SK-N-SH (cell line): ENCODE measurements at regions not wholly inside any gene's neighbourhood (a gene's known extent, or its start where the extent isn't known, plus 50 kb on each side); places are given as distances from the start of the nearest gene placed in this dataset.

Experiments
- CTCF ChIA-PET: fragments of 300-600, 350-600 bp; formaldehyde crosslinking; extraction: SDS; loops from one replicate; lab custom pipeline; 2021; lab: Yijun Ruan, JAX
- POLR2A ChIA-PET: fragments of 350-600 bp; sonication (Branson Sonifier 250); formaldehyde crosslinking; extraction: SDS; loops from one replicate; lab custom pipeline; 2020; ENCODE audit warnings: antibody characterized with exemption, inconsistent platforms; lab: Yijun Ruan, JAX
- DNase-seq: peaks from one replicate; pipeline ENCODE4 v3.0.0; 2012
- H2AFZ ChIP-seq: fragments of 200-600 bp; sonication (generic); 2 replicates; pipeline ENCODE4 v1.8.1; 2016; ENCODE audit warnings: antibody characterized with exemption, mild to moderate bottlenecking, low read depth
- H3F3A ChIP-seq: fragments of 200-600 bp; sonication (generic); replicated peaks from 2 replicates; pipeline ENCODE3; 2016; ENCODE audit warnings: antibody characterized with exemption, mild to moderate bottlenecking; ENCODE audit not compliant: insufficient read depth
- H3K27ac ChIP-seq, 2 experiments: fragments of 200-500 bp in 1 of 2; fragments of 200-600 bp in 1 of 2; sonication (Bioruptor generic) in 1 of 2; sonication (generic), shearing (Covaris generic) in 1 of 2; 2 replicates each; pipeline versions ENCODE4 v1.5.1 to v1.6.1; 2014 to 2016; ENCODE audit warnings: low read depth in 2 of 2, inconsistent platforms in 1 of 2, low read length in 1 of 2, mild to moderate bottlenecking in 1 of 2, mixed read lengths in 1 of 2
- H3K27me3 ChIP-seq: fragments of 200-600 bp; sonication (generic), shearing (Covaris generic); 2 replicates; pipeline ENCODE4 v1.6.1; 2016; ENCODE audit warnings: mixed run types; ENCODE audit not compliant: insufficient read depth
- H3K36me3 ChIP-seq, 2 experiments: fragments of 200-500 bp in 1 of 2; fragments of 200-600 bp in 1 of 2; sonication (Bioruptor generic) in 1 of 2; sonication (generic) in 1 of 2; replicated peaks in 1 of 2; 2 replicates each; pipeline versions ENCODE3 to v1.5.1; 2014 to 2016; ENCODE audit warnings: low read length in 1 of 2, mild to moderate bottlenecking in 1 of 2; ENCODE audit not compliant: insufficient read depth in 2 of 2, control insufficient read depth in 1 of 2
- H3K4me1 ChIP-seq, 2 experiments: fragments of 200-500 bp in 1 of 2; fragments of 200-600 bp in 1 of 2; sonication (Bioruptor generic) in 1 of 2; sonication (generic), shearing (Covaris generic) in 1 of 2; 2 replicates each; pipeline versions ENCODE4 v1.5.1 to v1.6.1; 2014 to 2016; ENCODE audit warnings: low read depth in 1 of 2, low read length in 1 of 2, mixed run types in 1 of 2; ENCODE audit not compliant: insufficient read depth in 2 of 2, control insufficient read depth in 1 of 2
- H3K4me2 ChIP-seq: fragments of 200-600 bp; sonication (generic), shearing (Covaris generic); 2 replicates; pipeline ENCODE4 v1.6.1; 2017; ENCODE audit warnings: mixed run types
- H3K4me3 ChIP-seq, 2 experiments: fragments of 200-500 bp in 1 of 2; fragments of 200-600 bp in 1 of 2; sonication (Bioruptor generic) in 1 of 2; sonication (generic), shearing (Covaris generic) in 1 of 2; 2 replicates each; pipeline versions ENCODE4 v1.5.1 to v1.8.1; 2014 to 2016; ENCODE audit warnings: low read depth in 2 of 2, inconsistent platforms in 1 of 2, low read length in 1 of 2, mild to moderate bottlenecking in 1 of 2, mixed read lengths in 1 of 2, moderate library complexity in 1 of 2
- H3K79me2 ChIP-seq: fragments of 200-600 bp; sonication (generic); 2 replicates; pipeline ENCODE4 v1.8.1; 2017; ENCODE audit warnings: mild to moderate bottlenecking; ENCODE audit not compliant: insufficient read depth
- H3K9ac ChIP-seq: fragments of 200-600 bp; sonication (generic); 2 replicates; pipeline ENCODE4 v1.6.1; 2017; ENCODE audit warnings: mixed run types
- H3K9me2 ChIP-seq: fragments of 200-600 bp; sonication (generic); 2 replicates; pipeline ENCODE4 v1.6.1; 2017; ENCODE audit warnings: mixed run types
- H3K9me3 ChIP-seq: fragments of 200-600 bp; sonication (generic); 2 replicates; pipeline ENCODE4 v1.6.1; 2017; ENCODE audit warnings: mixed run types, mild to moderate bottlenecking, moderate library complexity
- H4K20me1 ChIP-seq: fragments of 200-600 bp; sonication (generic); 2 replicates; pipeline ENCODE4 v1.6.1; 2017; ENCODE audit warnings: mild to moderate bottlenecking, mixed run types; ENCODE audit not compliant: insufficient read depth
- ELF1 ChIP-seq: IDR thresholded peaks from 2 replicates; pipeline ENCODE4 v1.4.0; 2012
- EP300 ChIP-seq, 2 experiments: IDR thresholded peaks; 2 replicates each; pipeline versions ENCODE4 v1.4.0 to v1.6.1; 2012; ENCODE audit warnings: borderline replicate concordance in 1 of 2, low read depth in 1 of 2, low read length in 1 of 2
- EZH2phosphoT487 ChIP-seq: fragments of 200-600 bp; sonication (generic); IDR thresholded peaks from 2 replicates; pipeline ENCODE4 v1.6.1; 2017; ENCODE audit warnings: low read depth, mixed run types, mild to moderate bottlenecking, antibody characterized with exemption, moderate library complexity, borderline replicate concordance
- FOSL2 ChIP-seq: IDR thresholded peaks from 2 replicates; pipeline ENCODE4 v1.4.0; 2012; ENCODE audit warnings: low read depth, mild to moderate bottlenecking, moderate library complexity, borderline replicate concordance
- FOXJ3 ChIP-seq: sonication (generic); formaldehyde crosslinking; IDR thresholded peaks from 2 replicates; pipeline ENCODE4 v1.5.1; 2020; ENCODE audit warnings: mild to moderate bottlenecking, missing genetic modification reagents
- MEF2A ChIP-seq: IDR thresholded peaks from 2 replicates; pipeline ENCODE4 v1.4.0; 2012; ENCODE audit warnings: low read depth, borderline replicate concordance
- MXI1 ChIP-seq: IDR thresholded peaks from 2 replicates; pipeline ENCODE4 v1.6.1; 2012; ENCODE audit warnings: mild to moderate bottlenecking, low read depth, low read length, improper control_type of control experiment
- NFIC ChIP-seq: IDR thresholded peaks from 2 replicates; pipeline ENCODE4 v1.4.0; 2012; ENCODE audit warnings: borderline replicate concordance
- NRF1 ChIP-seq: IDR thresholded peaks from 2 replicates; pipeline ENCODE4 v1.6.1; 2012; ENCODE audit warnings: low read depth, mild to moderate bottlenecking, low read length
- RFX5 ChIP-seq: IDR thresholded peaks from 2 replicates; pipeline ENCODE4 v1.6.1; 2012; ENCODE audit warnings: mild to moderate bottlenecking, improper control_type of control experiment, low read length
- RXRA ChIP-seq: IDR thresholded peaks from 2 replicates; pipeline ENCODE4 v1.4.0; 2012; ENCODE audit warnings: low read depth, mild to moderate bottlenecking, borderline replicate concordance
- SIN3A ChIP-seq: IDR thresholded peaks from 2 replicates; pipeline ENCODE4 v1.6.1; 2012; ENCODE audit warnings: low read depth, mild to moderate bottlenecking, low read length, moderate library complexity, borderline replicate concordance
- YY1 ChIP-seq: IDR thresholded peaks from 2 replicates; pipeline ENCODE4 v1.4.0; 2012; ENCODE audit warnings: low read depth, mild to moderate bottlenecking
- WGBS: methylation state at CpG from one replicate; pipeline ENCODE4 v1.1.6; 2017; ENCODE audit warnings: low lambda C conversion rate; 5-methylcytosine and 5-hydroxymethylcytosine counted together
- TF ChIP-seq, protein P1 (sequence below): IDR thresholded peaks from 2 replicates; pipeline ENCODE4 v1.4.0; 2012; ENCODE audit warnings: low read depth
- TF ChIP-seq, protein P2 (sequence below): fragments of 150-350 bp; IDR thresholded peaks from 2 replicates; pipeline ENCODE4 v1.6.1; 2016; ENCODE audit warnings: mild to moderate bottlenecking, low read depth, low read length
- TF ChIP-seq, protein P3 (sequence below): IDR thresholded peaks from 2 replicates; pipeline ENCODE4 v1.4.0; 2012; ENCODE audit warnings: low read depth, borderline replicate concordance
- TF ChIP-seq, protein P4 (sequence below): IDR thresholded peaks from 2 replicates; pipeline ENCODE4 v1.4.0; 2012; ENCODE audit warnings: low read depth, borderline replicate concordance

DNA sequence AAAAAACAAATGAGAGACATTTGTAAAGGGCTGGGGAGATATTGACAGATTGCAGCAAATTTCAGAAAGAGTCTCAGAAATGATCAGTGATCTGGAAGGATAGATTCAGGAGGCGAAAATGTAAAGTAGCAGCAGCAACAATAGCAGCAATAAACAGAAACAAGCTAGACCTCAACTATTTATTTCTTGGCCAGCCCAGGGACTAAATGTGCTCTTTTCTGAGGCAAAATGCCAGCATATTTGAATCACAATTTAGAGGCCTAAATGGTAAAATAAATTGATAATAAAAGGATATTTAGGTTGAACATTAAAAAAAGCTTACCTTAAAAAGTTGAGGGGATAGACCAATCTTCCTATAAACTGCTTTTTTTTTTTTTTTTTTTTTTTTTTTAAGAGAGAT lies 134.6 kb upstream of the ITGB1 start:
- H3K79me2 ChIP-seq, result no peaks in the 10 kb centered on the region
- CTCF ChIA-PET, result no interaction called here
- no peak overlapping the region for H3K4me3 ChIP-seq
- H3K9me2 ChIP-seq, result no peaks in the 10 kb centered on the region
- no peaks in the 10 kb centered on the region for H3F3A ChIP-seq
- H3K36me3 ChIP-seq, result no peaks in the 10 kb centered on the region
- no peak overlapping the region for H3K27ac ChIP-seq
- POLR2A ChIA-PET, result no interaction called here
- no peak overlapping the region for H3K9ac ChIP-seq
- H4K20me1 ChIP-seq, result no peaks in the 10 kb centered on the region
- WGBS, result 96% methylated on average over 1 of the region's 1 CpG
- no peaks in the 10 kb centered on the region for H3K4me1 ChIP-seq
- no peak for DNase-seq
- H2AFZ ChIP-seq, result no peak overlapping the region
- TF ChIP-seq FOXJ3 (CRISPR knock-in tag) (no peak), FOSL2 (no peak), ELF1 (no peak), EP300 (IDR thresholded peaks at IDR 0.05; ENCODE audit: borderline replicate concordance in 1 of 2, low read depth in 1 of 2, low read length in 1 of 2) (no peak), RXRA (no peak), RFX5 (no peak), SIN3A (no peak), MXI1 (no peak), EZH2phosphoT487 (no peak), NFIC (no peak), MEF2A (no peak), YY1 (no peak), NRF1 (no peak)
- TF ChIP-seq, protein P1, sequence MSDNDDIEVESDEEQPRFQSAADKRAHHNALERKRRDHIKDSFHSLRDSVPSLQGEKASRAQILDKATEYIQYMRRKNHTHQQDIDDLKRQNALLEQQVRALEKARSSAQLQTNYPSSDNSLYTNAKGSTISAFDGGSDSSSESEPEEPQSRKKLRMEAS, result no peak
- TF ChIP-seq, protein P2, sequence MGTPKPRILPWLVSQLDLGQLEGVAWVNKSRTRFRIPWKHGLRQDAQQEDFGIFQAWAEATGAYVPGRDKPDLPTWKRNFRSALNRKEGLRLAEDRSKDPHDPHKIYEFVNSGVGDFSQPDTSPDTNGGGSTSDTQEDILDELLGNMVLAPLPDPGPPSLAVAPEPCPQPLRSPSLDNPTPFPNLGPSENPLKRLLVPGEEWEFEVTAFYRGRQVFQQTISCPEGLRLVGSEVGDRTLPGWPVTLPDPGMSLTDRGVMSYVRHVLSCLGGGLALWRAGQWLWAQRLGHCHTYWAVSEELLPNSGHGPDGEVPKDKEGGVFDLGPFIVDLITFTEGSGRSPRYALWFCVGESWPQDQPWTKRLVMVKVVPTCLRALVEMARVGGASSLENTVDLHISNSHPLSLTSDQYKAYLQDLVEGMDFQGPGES, result no peak
- TF ChIP-seq, protein P3, sequence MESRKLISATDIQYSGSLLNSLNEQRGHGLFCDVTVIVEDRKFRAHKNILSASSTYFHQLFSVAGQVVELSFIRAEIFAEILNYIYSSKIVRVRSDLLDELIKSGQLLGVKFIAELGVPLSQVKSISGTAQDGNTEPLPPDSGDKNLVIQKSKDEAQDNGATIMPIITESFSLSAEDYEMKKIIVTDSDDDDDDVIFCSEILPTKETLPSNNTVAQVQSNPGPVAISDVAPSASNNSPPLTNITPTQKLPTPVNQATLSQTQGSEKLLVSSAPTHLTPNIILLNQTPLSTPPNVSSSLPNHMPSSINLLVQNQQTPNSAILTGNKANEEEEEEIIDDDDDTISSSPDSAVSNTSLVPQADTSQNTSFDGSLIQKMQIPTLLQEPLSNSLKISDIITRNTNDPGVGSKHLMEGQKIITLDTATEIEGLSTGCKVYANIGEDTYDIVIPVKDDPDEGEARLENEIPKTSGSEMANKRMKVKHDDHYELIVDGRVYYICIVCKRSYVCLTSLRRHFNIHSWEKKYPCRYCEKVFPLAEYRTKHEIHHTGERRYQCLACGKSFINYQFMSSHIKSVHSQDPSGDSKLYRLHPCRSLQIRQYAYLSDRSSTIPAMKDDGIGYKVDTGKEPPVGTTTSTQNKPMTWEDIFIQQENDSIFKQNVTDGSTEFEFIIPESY, result no peak
- TF ChIP-seq, protein P4, sequence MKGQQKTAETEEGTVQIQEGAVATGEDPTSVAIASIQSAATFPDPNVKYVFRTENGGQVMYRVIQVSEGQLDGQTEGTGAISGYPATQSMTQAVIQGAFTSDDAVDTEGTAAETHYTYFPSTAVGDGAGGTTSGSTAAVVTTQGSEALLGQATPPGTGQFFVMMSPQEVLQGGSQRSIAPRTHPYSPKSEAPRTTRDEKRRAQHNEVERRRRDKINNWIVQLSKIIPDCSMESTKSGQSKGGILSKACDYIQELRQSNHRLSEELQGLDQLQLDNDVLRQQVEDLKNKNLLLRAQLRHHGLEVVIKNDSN, result no peak
- H3K27me3 ChIP-seq, result no peaks in the 10 kb centered on the region
- no peaks in the 10 kb centered on the region for H3K9me3 ChIP-seq
- H3K4me2 ChIP-seq, result no peak overlapping the region
